IMR-90 (cell line): ENCODE measurements at regions not wholly inside any gene's neighbourhood (a gene's known extent, or its start where the extent isn't known, plus 50 kb on each side); places are given as distances from the start of the nearest gene placed in this dataset.

Experiments
- ATAC-seq: fragments of 200-7000 bp; cut with Tn5 transposase; 2 replicates; pipeline ENCODE4 v1.9.1; 2020; ENCODE audit warnings: low read depth, mild to moderate bottlenecking, moderate library complexity
- BruUV-seq: library from RNA; stranded (reverse); fragments of 400-500 nt; replicated peaks from 2 replicates; lab custom pipeline; 2021; lab: Mats Ljungman, UMichigan
- CTCF ChIA-PET: fragments of 300-600 bp; formaldehyde crosslinking; extraction: SDS; loops from one replicate; lab custom pipeline; 2021; ENCODE audit warnings: antibody characterized with exemption; lab: Yijun Ruan, JAX
- POLR2A ChIA-PET: fragments of 300-600 bp; sonication (Branson Sonifier 250); formaldehyde crosslinking; loops from one replicate; lab custom pipeline; 2022; ENCODE audit warnings: antibody characterized with exemption; ENCODE audit not compliant: unreplicated experiment; lab: Charles Lee
- DNase-seq: peaks from one replicate; pipeline ENCODE4 v3.0.0; 2013
- H2AFZ ChIP-seq: replicated peaks from 2 replicates; pipeline ENCODE3; 2013; ENCODE audit warnings: low read length, mild to moderate bottlenecking; ENCODE audit not compliant: poor library complexity
- H2AK5ac ChIP-seq: 2 replicates; pipeline ENCODE4 v1.6.1; 2013; ENCODE audit warnings: low read depth, low read length, inconsistent platforms
- H2AK9ac ChIP-seq: replicated peaks from 2 replicates; pipeline ENCODE3; 2013; ENCODE audit warnings: mild to moderate bottlenecking, low read depth, low read length, moderate library complexity; ENCODE audit not compliant: poor library complexity
- H2BK120ac ChIP-seq: 2 replicates; pipeline ENCODE4 v1.6.1; 2013; ENCODE audit warnings: low read depth, low read length, inconsistent platforms
- H2BK15ac ChIP-seq: 3 replicates; pipeline ENCODE4 v1.6.1; 2013; ENCODE audit warnings: low read depth, low read length, inconsistent platforms
- H2BK20ac ChIP-seq: 2 replicates; pipeline ENCODE4 v1.6.1; 2013; ENCODE audit warnings: low read depth, mild to moderate bottlenecking, inconsistent platforms, low read length, moderate library complexity
- H2BK5ac ChIP-seq: 2 replicates; pipeline ENCODE4 v1.6.1; 2013; ENCODE audit warnings: mild to moderate bottlenecking, low read depth, low read length, inconsistent platforms; ENCODE audit not compliant: poor library complexity, severe bottlenecking
- H3K14ac ChIP-seq: replicated peaks from 2 replicates; pipeline ENCODE4 v1.6.1; 2013; ENCODE audit warnings: low read depth, low read length, inconsistent platforms
- H3K18ac ChIP-seq: 2 replicates; pipeline ENCODE4 v1.6.1; 2013; ENCODE audit warnings: low read depth, low read length, control low read depth
- H3K23ac ChIP-seq: 2 replicates; pipeline ENCODE4 v1.6.1; 2013; ENCODE audit warnings: low read depth, low read length, inconsistent platforms
- H3K27ac ChIP-seq: 2 replicates; pipeline ENCODE4 v1.5.1; 2013; ENCODE audit warnings: mild to moderate bottlenecking, control low read depth, low read length; ENCODE audit not compliant: insufficient read depth
- H3K27me3 ChIP-seq: 2 replicates; pipeline ENCODE4 v1.6.1; 2013; ENCODE audit warnings: low read length; ENCODE audit not compliant: control insufficient read depth, insufficient read depth
- H3K36me3 ChIP-seq: 2 replicates; pipeline ENCODE4 v1.6.1; 2013; ENCODE audit warnings: low read length, mixed read lengths; ENCODE audit not compliant: control insufficient read depth, insufficient read depth
- H3K4ac ChIP-seq: 2 replicates; pipeline ENCODE4 v1.6.1; 2013; ENCODE audit warnings: low read depth, low read length, inconsistent platforms
- H3K4me1 ChIP-seq: 2 replicates; pipeline ENCODE4 v1.6.1; 2013; ENCODE audit warnings: low read length, mixed read lengths; ENCODE audit not compliant: control insufficient read depth, insufficient read depth
- H3K4me2 ChIP-seq: 2 replicates; pipeline ENCODE4 v1.6.1; 2013; ENCODE audit warnings: low read depth, mild to moderate bottlenecking, control low read depth, low read length, moderate library complexity
- H3K4me3 ChIP-seq: 2 replicates; pipeline ENCODE4 v1.5.1; 2013; ENCODE audit warnings: low read depth, mild to moderate bottlenecking, control low read depth, low read length, moderate library complexity; ENCODE audit not compliant: insufficient read depth
- H3K56ac ChIP-seq: 2 replicates; pipeline ENCODE4 v1.6.1; 2013; ENCODE audit warnings: low read length, inconsistent platforms; ENCODE audit not compliant: insufficient read depth; ENCODE audit errors: extremely low read depth
- H3K79me1 ChIP-seq, 2 experiments: 2 replicates each; pipeline ENCODE4 v1.6.1; 2013; ENCODE audit warnings: low read length in 2 of 2, inconsistent platforms in 1 of 2, low read depth in 1 of 2
- H3K9ac ChIP-seq: 2 replicates; pipeline ENCODE4 v1.6.1; 2013; ENCODE audit warnings: low read depth, low read length, control low read depth
- H3K9me1 ChIP-seq: 2 replicates; pipeline ENCODE4 v1.6.1; 2013; ENCODE audit warnings: low read length, inconsistent platforms; ENCODE audit not compliant: insufficient read depth
- H3K9me3 ChIP-seq: 2 replicates; pipeline ENCODE4 v1.6.1; 2013; ENCODE audit warnings: low read length; ENCODE audit not compliant: control insufficient read depth, insufficient read depth
- H4K20me1 ChIP-seq: 2 replicates; pipeline ENCODE4 v1.6.1; 2013; ENCODE audit warnings: low read length, inconsistent platforms; ENCODE audit not compliant: insufficient read depth
- H4K5ac ChIP-seq: 2 replicates; pipeline ENCODE4 v1.6.1; 2013; ENCODE audit warnings: mild to moderate bottlenecking, low read depth, low read length, control low read depth
- H4K8ac ChIP-seq, 2 experiments: 2 replicates each; pipeline ENCODE4 v1.6.1; 2013; ENCODE audit warnings: low read depth in 2 of 2, low read length in 2 of 2, control low read depth in 1 of 2, inconsistent platforms in 1 of 2
- H4K91ac ChIP-seq: 2 replicates; pipeline ENCODE4 v1.6.1; 2013; ENCODE audit warnings: low read depth, low read length, inconsistent platforms; ENCODE audit not compliant: insufficient read depth
- CEBPB ChIP-seq: IDR thresholded peaks from 2 replicates; pipeline ENCODE4 v1.6.1; 2012; ENCODE audit warnings: low read depth, low read length, improper control_type of control experiment
- MAFK ChIP-seq: IDR thresholded peaks from 2 replicates; pipeline ENCODE4 v1.6.1; 2012; ENCODE audit warnings: low read depth, low read length, improper control_type of control experiment
- POLR2A ChIP-seq: IDR thresholded peaks from 2 replicates; pipeline ENCODE4 v1.6.1; 2012; ENCODE audit warnings: mild to moderate bottlenecking, low read depth, low read length
- RFX5 ChIP-seq: IDR thresholded peaks from 2 replicates; pipeline ENCODE4 v1.8.0; 2012; ENCODE audit warnings: low read depth, mild to moderate bottlenecking, low read length, moderate library complexity
- SMC3 ChIP-seq: fragments of 150-350 bp; IDR thresholded peaks from 2 replicates; pipeline ENCODE4 v1.6.1; 2016; ENCODE audit warnings: low read depth, mild to moderate bottlenecking, antibody characterized with exemption, low read length, moderate library complexity
- USF2 ChIP-seq: fragments of 150-350 bp; IDR thresholded peaks from 2 replicates; pipeline ENCODE4 v1.6.1; 2017; ENCODE audit warnings: mild to moderate bottlenecking, antibody characterized with exemption, low read length, low read depth
- WGBS, 2 experiments: methylation state at CpG; one replicate each; pipeline versions ENCODE4 v1.1.5 to v1.1.7; 2013; ENCODE audit warnings: missing lambda C conversion rate in 2 of 2; ENCODE audit not compliant: insufficient read length in 1 of 2; ENCODE audit errors: extremely low coverage in 2 of 2; 5-methylcytosine and 5-hydroxymethylcytosine counted together
- dilution Hi-C: fragments of 300-500 bp; cut with HindIII; formaldehyde crosslinking; loops from one replicate; pipeline ENCODE4 v1.14.3; 2018; ENCODE audit warnings: low sequenced_read_pairs; ENCODE audit not compliant: unreplicated experiment
- in situ Hi-C: fragments of 300-500 bp; cut with MboI; formaldehyde crosslinking; loops from 3 replicates; pipeline ENCODE4 v1.14.3; 2019; ENCODE audit warnings: low sequenced_read_pairs, inconsistent platforms, mixed read lengths
- intact Hi-C: fragments of 100-400 bp; cut with micrococcal nuclease; formaldehyde crosslinking; loops from 2 replicates; pipeline ENCODE4 v1.10.0; 2022

- Histone ChIP-seq H3K56ac (no peak overlapping the region), H2BK5ac (no peak overlapping the region), H2AFZ (no peak overlapping the region), H3K4me3 (no peak overlapping the region), H2BK15ac (no peak overlapping the region), H2BK120ac (no peak overlapping the region), H3K18ac (no peak overlapping the region), H3K9me1 (no peaks in the 10 kb centered on the region), H3K27ac (no peak overlapping the region), H3K4ac (no peak overlapping the region), H2AK9ac (no peak overlapping the region), H4K5ac (no peak overlapping the region), H3K14ac (no peak overlapping the region), H3K23ac (no peak overlapping the region), H3K4me2 (no peak overlapping the region), H3K4me1 (no peaks in the 10 kb centered on the region), H3K36me3 (no peaks in the 10 kb centered on the region), H4K20me1 (no peaks in the 10 kb centered on the region), H4K8ac (no peak overlapping the region), H2AK5ac (no peak overlapping the region), H3K79me1 (no peaks in the 10 kb centered on the region), H3K9me3 (peaks cover 3% of the 10 kb centered on the region; the same call in 1 of the 2 replicates), H4K91ac (no peak overlapping the region), H3K27me3 (no peaks in the 10 kb centered on the region), H2BK20ac (no peak overlapping the region), H3K9ac (no peak overlapping the region)
- no CpG with 5 or more reads among the region's 3 CpGs for WGBS, 2 experiments
- intact Hi-C loops = no loop called here
- ChIA-PET POLR2A (no interaction called here), CTCF (no interaction called here)
- dilution Hi-C loops = no loop called here
- DNase-seq = no peak
- ATAC-seq = no peak
- TF ChIP-seq MAFK (no peak), USF2 (no peak), POLR2A (no peak), SMC3 (no peak), CEBPB (no peak), RFX5 (no peak)
- in situ Hi-C loops = no loop called here
- no TSS peak for BruUV-seq
These were observed 174.1 kb upstream of the RMST start for GRCh38 chr12:97288531-97288930.
